Smooth muscle cell (in vitro differentiated cells): ENCODE measurements at regions not wholly inside any gene's neighbourhood (a gene's known extent, or its start where the extent isn't known, plus 50 kb on each side); places are given as distances from the start of the nearest gene placed in this dataset.

Source experiments
- DNase-seq: peaks from one replicate; lab custom pipeline; 2025; ENCODE audit not compliant: unreplicated experiment; lab: John Stamatoyannopoulos, UW
- H2AFZ ChIP-seq: fragments of 200-600 bp; sonication (generic); 2 replicates; pipeline ENCODE4 v1.6.0; 2016; ENCODE audit warnings: antibody characterized with exemption, low read depth, mild to moderate bottlenecking
- H3F3A ChIP-seq: fragments of 200-600 bp; sonication (generic); 2 replicates; pipeline ENCODE4 v1.6.0; 2017; ENCODE audit warnings: antibody characterized with exemption, low read depth
- H3K27ac ChIP-seq: fragments of 200-600 bp; sonication (generic); 2 replicates; pipeline ENCODE4 v1.5.1; 2016; ENCODE audit warnings: low read depth, mild to moderate bottlenecking
- H3K27me3 ChIP-seq: fragments of 200-600 bp; sonication (generic); 2 replicates; pipeline ENCODE4 v1.6.1; 2016; ENCODE audit warnings: low read depth, mild to moderate bottlenecking
- H3K36me3 ChIP-seq: fragments of 200-600 bp; sonication (generic); 2 replicates; pipeline ENCODE4 v1.5.1; 2016; ENCODE audit warnings: low read depth
- H3K4me1 ChIP-seq: fragments of 200-600 bp; sonication (generic); 2 replicates; pipeline ENCODE4 v1.5.1; 2016; ENCODE audit warnings: low read depth
- H3K4me2 ChIP-seq: fragments of 200-600 bp; sonication (generic); 2 replicates; pipeline ENCODE4 v1.6.0; 2016; ENCODE audit warnings: mild to moderate bottlenecking
- H3K4me3 ChIP-seq: fragments of 200-600 bp; sonication (generic); 2 replicates; pipeline ENCODE4 v1.5.1; 2016; ENCODE audit warnings: mild to moderate bottlenecking
- H3K79me2 ChIP-seq: fragments of 200-600 bp; sonication (generic); 2 replicates; pipeline ENCODE4 v1.6.0; 2016; ENCODE audit warnings: low read depth, mild to moderate bottlenecking
- H3K9ac ChIP-seq: fragments of 200-600 bp; sonication (generic); 2 replicates; pipeline ENCODE4 v1.6.0; 2016; ENCODE audit warnings: low read depth
- H3K9me3 ChIP-seq: fragments of 200-600 bp; sonication (generic); replicated peaks from 2 replicates; pipeline ENCODE4 v1.5.1; 2016; ENCODE audit warnings: low read depth
- H4K20me1 ChIP-seq: fragments of 200-600 bp; sonication (generic); 2 replicates; pipeline ENCODE4 v1.6.0; 2016; ENCODE audit warnings: low read depth
- CTCF ChIP-seq: fragments of 200-600 bp; sonication (generic); IDR thresholded peaks from 2 replicates; pipeline ENCODE4 v1.5.1; 2017; ENCODE audit warnings: borderline replicate concordance, mild to moderate bottlenecking, antibody characterized with exemption; ENCODE audit not compliant: insufficient read depth, poor library complexity, severe bottlenecking
- WGBS: methylation state at CpG from one replicate; pipeline ENCODE4 v1.1.7; 2016; ENCODE audit warnings: low lambda C conversion rate; 5-methylcytosine and 5-hydroxymethylcytosine counted together

- Histone ChIP-seq H3K79me2 (no peaks in the 10 kb centered on the region), H3K4me3 (no peak overlapping the region), H3K36me3 (no peaks in the 10 kb centered on the region), H3K9ac (no peak overlapping the region), H3K9me3 (no peaks in the 10 kb centered on the region), H2AFZ (no peak overlapping the region), H3K27ac (no peak overlapping the region), H3K4me2 (no peak overlapping the region), H4K20me1 (no peaks in the 10 kb centered on the region), H3K4me1 (peaks cover 1% of the 10 kb centered on the region), H3F3A (peaks cover 7% of the 10 kb centered on the region), H3K27me3 (no peaks in the 10 kb centered on the region)
- WGBS = 96% methylated on average over 1 of the region's 1 CpG
- no peak for TF ChIP-seq CTCF
- no peak for DNase-seq
Measured at GRCh38 chr5:58151414-58151813, 308.5 kb downstream of the PLK2 start.

- no peaks in the 10 kb centered on the region for H3K27me3 ChIP-seq
- H3K4me1 ChIP-seq = no peaks in the 10 kb centered on the region
- no peaks in the 10 kb centered on the region for H4K20me1 ChIP-seq
- no peak overlapping the region for H3K4me2 ChIP-seq
- no peak overlapping the region for H3K27ac ChIP-seq
- no peak overlapping the region for H3K9ac ChIP-seq
- H3K79me2 ChIP-seq = no peaks in the 10 kb centered on the region
- no peaks in the 10 kb centered on the region for H3K9me3 ChIP-seq
- no peak overlapping the region for H3K4me3 ChIP-seq
- no peaks in the 10 kb centered on the region for H3K36me3 ChIP-seq
- no peak for DNase-seq
- H3F3A ChIP-seq = peaks cover 4% of the 10 kb centered on the region
- no peak for TF ChIP-seq CTCF
- WGBS = 98% methylated on average over 2 of the region's 2 CpGs
- H2AFZ ChIP-seq = no peak overlapping the region
Measured at GRCh38 chr5:58150926-58151325, 309.0 kb downstream of the PLK2 start.

- Histone ChIP-seq H3K9me3 (no peaks in the 10 kb centered on the region), H3K27me3 (no peaks in the 10 kb centered on the region), H3K36me3 (no peaks in the 10 kb centered on the region), H3F3A (no peaks in the 10 kb centered on the region), H3K4me3 (no peak overlapping the region), H3K4me2 (no peak overlapping the region), H3K27ac (no peak overlapping the region), H3K79me2 (no peaks in the 10 kb centered on the region), H4K20me1 (no peaks in the 10 kb centered on the region), H2AFZ (no peak overlapping the region), H3K9ac (no peak overlapping the region), H3K4me1 (no peaks in the 10 kb centered on the region)
- WGBS = 86% methylated on average over 4 of the region's 4 CpGs
- no peak for TF ChIP-seq CTCF
- DNase-seq = no peak
Measured at GRCh38 chr5:58149746-58150145, 310.1 kb downstream of the PLK2 start.

GRCh38 chr5:58149345-58149744, 310.5 kb downstream of the PLK2 start:
- Histone ChIP-seq H3K9me3 (no peaks in the 10 kb centered on the region), H3K4me2 (no peak overlapping the region), H3F3A (no peaks in the 10 kb centered on the region), H3K79me2 (no peaks in the 10 kb centered on the region), H3K27me3 (no peaks in the 10 kb centered on the region), H3K9ac (no peak overlapping the region), H3K27ac (no peak overlapping the region), H3K4me3 (no peak overlapping the region), H3K4me1 (no peaks in the 10 kb centered on the region), H4K20me1 (no peaks in the 10 kb centered on the region), H3K36me3 (no peaks in the 10 kb centered on the region), H2AFZ (no peak overlapping the region)
- TF ChIP-seq CTCF = no peak
- 82% methylated on average over 3 of the region's 3 CpGs for WGBS
- DNase-seq = no peak
